AG04449 (cell line): ENCODE measurements at regions not wholly inside any gene's neighbourhood (a gene's known extent, or its start where the extent isn't known, plus 50 kb on each side); places are given as distances from the start of the nearest gene placed in this dataset.

Source experiments
- CTCF ChIA-PET: fragments of 350-600 bp; formaldehyde crosslinking; extraction: SDS; loops from one replicate; lab custom pipeline; 2021; ENCODE audit warnings: antibody characterized with exemption; lab: Yijun Ruan, JAX
- POLR2A ChIA-PET: fragments of 400-600, 350-600 bp; formaldehyde crosslinking; extraction: SDS; loops from one replicate; lab custom pipeline; 2020; ENCODE audit warnings: antibody characterized with exemption, inconsistent platforms; lab: Yijun Ruan, JAX
- DNase-seq: peaks from one replicate; pipeline ENCODE4 v3.0.0-alpha.2; 2010; ENCODE audit warnings: low read depth, low spot score
- H3K4me3 ChIP-seq: 2 replicates; pipeline ENCODE4 v1.5.1; 2011; ENCODE audit warnings: low read depth, mild to moderate bottlenecking, control low read depth, low read length
- CTCF ChIP-seq: IDR thresholded peaks from one replicate; pipeline ENCODE4 v1.5.1; 2011; ENCODE audit warnings: mild to moderate bottlenecking, moderate library complexity, low read length, control low read depth, inconsistent platforms; ENCODE audit not compliant: insufficient read depth; ENCODE audit errors: missing control alignments

- ChIA-PET POLR2A (no interaction called here), CTCF (no interaction called here)
- DNase-seq = no peak
- no peak overlapping the region for H3K4me3 ChIP-seq
- TF ChIP-seq CTCF = no peak
These were observed 308.9 kb upstream of the DNAJC19 start for GRCh38 chr3:181298421-181298820.

- POLR2A ChIA-PET = no interaction called here
- no peak overlapping the region for H3K4me3 ChIP-seq
- DNase-seq = no peak
- CTCF ChIA-PET = no interaction called here
- no peak for TF ChIP-seq CTCF
These were observed 303.4 kb upstream of the DNAJC19 start for GRCh38 chr3:181292984-181293383.

- CTCF ChIA-PET = no interaction called here
- POLR2A ChIA-PET = no interaction called here
- DNase-seq = no peak
- no peak overlapping the region for H3K4me3 ChIP-seq
- no peak for TF ChIP-seq CTCF
These were observed 301.4 kb upstream of the DNAJC19 start for GRCh38 chr3:181290941-181291340.

GRCh38 chr3:181289306-181289705 is 299.8 kb upstream of the DNAJC19 start:
- no peak overlapping the region for H3K4me3 ChIP-seq
- no peak for TF ChIP-seq CTCF
- POLR2A ChIA-PET = no interaction called here
- no peak for DNase-seq
- CTCF ChIA-PET = no interaction called here

- DNase-seq = no peak
- no peak overlapping the region for H3K4me3 ChIP-seq
- POLR2A ChIA-PET = no interaction called here
- CTCF ChIA-PET = no interaction called here
- no peak for TF ChIP-seq CTCF
These were observed 298.6 kb upstream of the DNAJC19 start for GRCh38 chr3:181288145-181288544.

- DNase-seq = no peak
- ChIA-PET POLR2A (no interaction called here), CTCF (no interaction called here)
- no peak for TF ChIP-seq CTCF
- H3K4me3 ChIP-seq = no peak overlapping the region
These were observed 289.7 kb upstream of the DNAJC19 start for GRCh38 chr3:181279239-181279565.
